HCEC 1CT (cell line): ENCODE measurements at regions not wholly inside any gene's neighbourhood (a gene's known extent, or its start where the extent isn't known, plus 50 kb on each side); places are given as distances from the start of the nearest gene placed in this dataset.

Experiments used
- DNase-seq: peaks from one replicate; pipeline ENCODE4 v3.0.0-alpha.2; 2017

GRCh38 chr10:4775808-4776207 lies 50.2 kb upstream of the AKR1E2 start:
- peak; percentile 82 for DNase-seq

GRCh38 chr10:4772202-4772570 lies 53.8 kb upstream of the AKR1E2 start:
- no peak for DNase-seq

GRCh38 chr10:4771554-4772201 lies 54.3 kb upstream of the AKR1E2 start:
- peak; percentile 96 for DNase-seq

GRCh38 chr10:4770801-4771553 lies 55.0 kb upstream of the AKR1E2 start:
- DNase-seq: peak; percentile 99

GRCh38 chr10:4768416-4768815 lies 57.6 kb upstream of the AKR1E2 start:
- DNase-seq: no peak

GRCh38 chr10:4767033-4767814 lies 58.8 kb upstream of the AKR1E2 start:
- DNase-seq: peak; percentile 75

- DNase-seq: peak; percentile 19
Measured at GRCh38 chr10:4766454-4766853, 59.6 kb upstream of the AKR1E2 start.

GRCh38 chr10:4765428-4765827 lies 60.6 kb upstream of the AKR1E2 start:
- peak; percentile 54 for DNase-seq

GRCh38 chr10:4763960-4764428 lies 62.0 kb upstream of the AKR1E2 start:
- peak; percentile 95 for DNase-seq

- peak; percentile 29 for DNase-seq
Measured at GRCh38 chr10:4763513-4763912, 62.5 kb upstream of the AKR1E2 start.

- peak; percentile 70 for DNase-seq
Measured at GRCh38 chr10:4758256-4758655, 67.8 kb upstream of the AKR1E2 start.

GRCh38 chr10:4755286-4755989 lies 70.6 kb upstream of the AKR1E2 start:
- DNase-seq: no peak

- DNase-seq: no peak
Measured at GRCh38 chr10:4754143-4754542, 71.9 kb upstream of the AKR1E2 start.

GRCh38 chr10:4751211-4751610 lies 74.8 kb upstream of the AKR1E2 start:
- DNase-seq: no peak

GRCh38 chr10:4749271-4749574 lies 76.8 kb upstream of the AKR1E2 start:
- no peak for DNase-seq

- DNase-seq: no peak
Measured at GRCh38 chr10:4748491-4749270, 77.3 kb upstream of the AKR1E2 start.

- DNase-seq: no peak
Measured at GRCh38 chr10:4742217-4742616, 83.8 kb upstream of the AKR1E2 start.

- DNase-seq: no peak
Measured at GRCh38 chr10:4740471-4740870, 85.5 kb upstream of the AKR1E2 start.

- DNase-seq: no peak
Measured at GRCh38 chr10:4736608-4737007, 89.4 kb upstream of the AKR1E2 start.

GRCh38 chr10:4736183-4736582 lies 89.8 kb upstream of the AKR1E2 start:
- DNase-seq: no peak

GRCh38 chr10:4733843-4734224 lies 92.2 kb upstream of the AKR1E2 start:
- no peak for DNase-seq

GRCh38 chr10:4733150-4733842 lies 92.7 kb upstream of the AKR1E2 start:
- DNase-seq: no peak
